GM12878 (cell line): ENCODE measurements at regions not wholly inside any gene's neighbourhood (a gene's known extent, or its start where the extent isn't known, plus 50 kb on each side); places are given as distances from the start of the nearest gene placed in this dataset.

Experiments used
- ATAC-seq: fragments of 200-7000 bp; cut with Tn5 transposase; 3 replicates; pipeline ENCODE4 v1.9.1; 2020; ENCODE audit warnings: mild to moderate bottlenecking, moderate library complexity
- BruUV-seq: library from RNA; stranded (reverse); fragments of 400-500 nt; replicated peaks from 2 replicates; lab custom pipeline; 2021; lab: Mats Ljungman, UMichigan
- CTCF ChIA-PET: fragments of 300-600 bp; sonication (Branson Sonifier 250); formaldehyde crosslinking; extraction: SDS; loops from one replicate; lab custom pipeline; 2021; ENCODE audit warnings: inconsistent platforms; lab: Yijun Ruan, JAX
- POLR2A ChIA-PET: fragments of 350-600 bp; formaldehyde crosslinking; extraction: SDS; loops from one replicate; lab custom pipeline; 2021; ENCODE audit warnings: inconsistent platforms; lab: Charles Lee
- RAD21 ChIA-PET: fragments of 300-600 bp; sonication (Branson Sonifier 250); formaldehyde crosslinking; loops from one replicate; lab custom pipeline; 2023; ENCODE audit warnings: antibody characterized with exemption; ENCODE audit not compliant: unreplicated experiment; lab: Charles Lee
- SMC1A ChIA-PET: fragments of 300-600 bp; sonication (Branson Sonifier 250); formaldehyde crosslinking; loops from one replicate; lab custom pipeline; 2023; ENCODE audit not compliant: unreplicated experiment, uncharacterized antibody; lab: Charles Lee
- DNase-seq: peaks from one replicate; pipeline ENCODE4 v3.0.0-alpha.2; 2011; ENCODE audit warnings: low read depth, low spot score
- FAIRE-seq: peaks from 3 replicates; lab custom pipeline; 2011; peaks lifted over from hg19 to GRCh38; lab: Jason Lieb, UNC
- H2AFZ ChIP-seq: 2 replicates; pipeline ENCODE4 v1.6.0; 2011; ENCODE audit warnings: low read depth, low read length, control low read depth; ENCODE audit not compliant: control insufficient read depth
- H3K27ac ChIP-seq: 2 replicates; pipeline ENCODE4 v1.5.1; 2011; ENCODE audit warnings: control low read depth; ENCODE audit not compliant: control insufficient read depth, insufficient read depth
- H3K27me3 ChIP-seq, 2 experiments: replicated peaks in 1 of 2; 2 replicates each; pipeline versions ENCODE4 v1.6.0 to v1.6.1; 2011; ENCODE audit warnings: low read length in 1 of 2; ENCODE audit not compliant: control insufficient read depth in 2 of 2, insufficient read depth in 2 of 2
- H3K36me3 ChIP-seq, 2 experiments: 2 replicates each; pipeline ENCODE4 v1.5.1; 2011; ENCODE audit warnings: low read length in 1 of 2; ENCODE audit not compliant: control insufficient read depth in 2 of 2, insufficient read depth in 2 of 2
- H3K4me1 ChIP-seq: 2 replicates; pipeline ENCODE4 v1.6.1; 2011; ENCODE audit warnings: mild to moderate bottlenecking, low read length, moderate library complexity, mixed read lengths; ENCODE audit not compliant: control insufficient read depth, insufficient read depth
- H3K4me2 ChIP-seq: 2 replicates; pipeline ENCODE4 v1.6.0; 2011; ENCODE audit warnings: control low read depth; ENCODE audit not compliant: control insufficient read depth, insufficient read depth
- H3K4me3 ChIP-seq: fragments of 200-600 bp; sonication (generic); 2 replicates; pipeline ENCODE4 v1.5.1; 2016
- H3K79me2 ChIP-seq: 2 replicates; pipeline ENCODE4 v1.6.0; 2011; ENCODE audit warnings: low read length; ENCODE audit not compliant: control insufficient read depth, insufficient read depth
- H3K9ac ChIP-seq: 2 replicates; pipeline ENCODE4 v1.8.0; 2011; ENCODE audit warnings: low read length, control low read depth, mixed read lengths; ENCODE audit not compliant: control insufficient read depth, insufficient read depth
- H3K9me3 ChIP-seq: replicated peaks from 3 replicates; pipeline ENCODE4 v1.5.1; 2011; ENCODE audit warnings: mild to moderate bottlenecking, low read length; ENCODE audit not compliant: control insufficient read depth, insufficient read depth
- H4K20me1 ChIP-seq: 2 replicates; pipeline ENCODE4 v1.6.0; 2011; ENCODE audit not compliant: control insufficient read depth, insufficient read depth
- CEBPB ChIP-seq, 2 experiments: fragments of 150-350 bp in 1 of 2; IDR thresholded peaks; 2 replicates each; pipeline ENCODE4 v1.6.1; 2012 to 2014; ENCODE audit warnings: low read depth in 2 of 2, low read length in 2 of 2, borderline replicate concordance in 1 of 2, inconsistent platforms in 1 of 2
- CREM ChIP-seq: IDR thresholded peaks from 2 replicates; pipeline ENCODE4 v1.6.1; 2014; ENCODE audit warnings: antibody characterized with exemption, low read depth
- HDGF ChIP-seq: fragments of 450-650 bp; IDR thresholded peaks from 2 replicates; pipeline ENCODE4 v1.6.1; 2016; ENCODE audit warnings: antibody characterized with exemption
- MAX ChIP-seq: IDR thresholded peaks from 2 replicates; pipeline ENCODE4 v1.6.1; 2012; ENCODE audit warnings: low read depth, low read length, improper control_type of control experiment
- MEF2B ChIP-seq: fragments of 450-650 bp; IDR thresholded peaks from 2 replicates; pipeline ENCODE4 v1.6.1; 2018; ENCODE audit warnings: mild to moderate bottlenecking, moderate library complexity; ENCODE audit not compliant: partially characterized antibody, poor library complexity, severe bottlenecking
- NFIC ChIP-seq: IDR thresholded peaks from 2 replicates; pipeline ENCODE4 v1.6.1; 2012; ENCODE audit warnings: low read depth, mild to moderate bottlenecking, inconsistent platforms, low read length, moderate library complexity
- NR2C1 ChIP-seq: fragments of 450-650 bp; IDR thresholded peaks from 2 replicates; pipeline ENCODE4 v1.6.1; 2017; ENCODE audit warnings: antibody characterized with exemption, mild to moderate bottlenecking, moderate library complexity
- RFX5 ChIP-seq: IDR thresholded peaks from 2 replicates; pipeline ENCODE4 v1.6.1; 2011; ENCODE audit warnings: low read depth, low read length, improper control_type of control experiment
- SUZ12 ChIP-seq: fragments of 200-600 bp; sonication (generic); IDR thresholded peaks from one replicate; pipeline ENCODE4 v1.6.1; 2018; ENCODE audit warnings: antibody characterized with exemption, mild to moderate bottlenecking; ENCODE audit not compliant: unreplicated experiment
- TAF1 ChIP-seq: IDR thresholded peaks from 2 replicates; pipeline ENCODE4 v1.6.1; 2011; ENCODE audit warnings: mild to moderate bottlenecking, low read depth, low read length, borderline replicate concordance
- WGBS: methylation state at CpG from one replicate; pipeline ENCODE4 v1.1.6; 2016; ENCODE audit warnings: low lambda C conversion rate; ENCODE audit not compliant: insufficient replicate concordance, insufficient coverage; ENCODE audit errors: missing lambda C conversion rate; 5-methylcytosine and 5-hydroxymethylcytosine counted together
- in situ Hi-C: fragments of 300-500 bp; cut with MboI; formaldehyde crosslinking; loops from 9 replicates; pipeline ENCODE4 v1.14.3; 2018; ENCODE audit warnings: mixed read lengths
- intact Hi-C: fragments of 100-400 bp; cut with micrococcal nuclease; formaldehyde crosslinking; loops from one replicate; pipeline ENCODE4 v1.14.2; 2022; ENCODE audit not compliant: unreplicated experiment
- TF ChIP-seq, protein P1 (sequence below): IDR thresholded peaks from 2 replicates; pipeline ENCODE4 v1.6.1; 2011; ENCODE audit warnings: mild to moderate bottlenecking, low read depth, low read length, moderate library complexity; ENCODE audit not compliant: insufficient replicate concordance
- TF ChIP-seq, protein P2 (sequence below): fragments of 450-650 bp; IDR thresholded peaks from 2 replicates; pipeline ENCODE4 v1.6.1; 2017; ENCODE audit warnings: mild to moderate bottlenecking, moderate library complexity

- H3K27me3 ChIP-seq: no peaks in the 10 kb centered on the region; a peak in 1 of 4 replicates
- 0% methylated on average over 3 of the region's 3 CpGs for WGBS
- RAD21 ChIA-PET: no interaction called here
- DNase-seq (no peak), ATAC-seq (no peak), FAIRE-seq (no peak)
- intact Hi-C loops: no loop called here
- no peaks in the 10 kb centered on the region for H3K4me1 ChIP-seq
- H3K4me2 ChIP-seq: no peak overlapping the region
- BruUV-seq: no TSS peak
- POLR2A ChIA-PET: no interaction called here
- TF ChIP-seq, protein P1, sequence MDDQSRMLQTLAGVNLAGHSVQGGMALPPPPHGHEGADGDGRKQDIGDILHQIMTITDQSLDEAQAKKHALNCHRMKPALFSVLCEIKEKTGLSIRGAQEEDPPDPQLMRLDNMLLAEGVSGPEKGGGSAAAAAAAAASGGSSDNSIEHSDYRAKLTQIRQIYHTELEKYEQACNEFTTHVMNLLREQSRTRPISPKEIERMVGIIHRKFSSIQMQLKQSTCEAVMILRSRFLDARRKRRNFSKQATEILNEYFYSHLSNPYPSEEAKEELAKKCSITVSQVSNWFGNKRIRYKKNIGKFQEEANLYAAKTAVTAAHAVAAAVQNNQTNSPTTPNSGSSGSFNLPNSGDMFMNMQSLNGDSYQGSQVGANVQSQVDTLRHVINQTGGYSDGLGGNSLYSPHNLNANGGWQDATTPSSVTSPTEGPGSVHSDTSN: no peak
- peak; percentile 15; the same call in 1 of the 2 replicates for TF ChIP-seq NR2C1
- TF ChIP-seq TAF1: no peak
- no peaks in the 10 kb centered on the region for H3K9me3 ChIP-seq
- SMC1A ChIA-PET: no interaction called here
- in situ Hi-C loops: loop anchor here (10.0 kb wide), 1 partner anchor 1414 kb away; no protein-coding TSS in a partner anchor
- H2AFZ ChIP-seq: no peak overlapping the region
- CTCF ChIA-PET: interaction anchor here (0.7 to 1.0 kb wide), 3 partner anchors 8 to 15 kb away, joined by 3 to 5 read pairs (median 3); no protein-coding TSS in a partner anchor
- no peak overlapping the region for H3K9ac ChIP-seq
- no peak overlapping the region for H3K4me3 ChIP-seq
- no peak overlapping the region for H3K27ac ChIP-seq
- H3K79me2 ChIP-seq: no peaks in the 10 kb centered on the region
- H4K20me1 ChIP-seq: no peaks in the 10 kb centered on the region
- H3K36me3 ChIP-seq: no peaks in the 10 kb centered on the region
Observed at GRCh38 chr20:39280875-39281274, 318.7 kb downstream of the DHX35 start.

GRCh38 chr20:39278230-39278788 lies 316.2 kb downstream of the DHX35 start:
- no peaks in the 10 kb centered on the region for H3K36me3 ChIP-seq
- no peak overlapping the region for H3K4me3 ChIP-seq
- H3K27ac ChIP-seq: no peak overlapping the region
- no TSS peak for BruUV-seq
- RAD21 ChIA-PET: no interaction called here
- H4K20me1 ChIP-seq: no peaks in the 10 kb centered on the region
- intact Hi-C loops: no loop called here
- H3K4me2 ChIP-seq: no peak overlapping the region
- no peak overlapping the region for H2AFZ ChIP-seq
- FAIRE-seq: no peak
- SMC1A ChIA-PET: interaction anchor here (1.0 kb wide), 1 partner anchor 127 kb away, joined by 3 read pairs; no protein-coding TSS in a partner anchor
- no peaks in the 10 kb centered on the region for H3K9me3 ChIP-seq
- CTCF ChIA-PET: interaction anchor here (0.5 to 1.1 kb wide), 3 partner anchors 10 to 546 kb away, joined by 3 to 4 read pairs (median 3); no protein-coding TSS in a partner anchor
- no peaks in the 10 kb centered on the region; a peak in 1 of 4 replicates for H3K27me3 ChIP-seq
- no peaks in the 10 kb centered on the region for H3K4me1 ChIP-seq
- WGBS: 35% methylated on average over 5 of the region's 5 CpGs
- no peaks in the 10 kb centered on the region for H3K79me2 ChIP-seq
- in situ Hi-C loops: no loop called here
- no peak for ATAC-seq
- DNase-seq: no peak
- POLR2A ChIA-PET: no interaction called here
- H3K9ac ChIP-seq: no peak overlapping the region
- TF ChIP-seq CEBPB (IDR thresholded peaks at IDR 0.05; ENCODE audit: borderline replicate concordance in 1 of 2, low read depth in 2 of 2, low read length in 2 of 2) (no peak), MAX (no peak), SUZ12 (no peak), HDGF (no peak), NFIC (no peak), RFX5 (no peak), MEF2B (no peak), CREM (no peak)
- TF ChIP-seq, protein P2, sequence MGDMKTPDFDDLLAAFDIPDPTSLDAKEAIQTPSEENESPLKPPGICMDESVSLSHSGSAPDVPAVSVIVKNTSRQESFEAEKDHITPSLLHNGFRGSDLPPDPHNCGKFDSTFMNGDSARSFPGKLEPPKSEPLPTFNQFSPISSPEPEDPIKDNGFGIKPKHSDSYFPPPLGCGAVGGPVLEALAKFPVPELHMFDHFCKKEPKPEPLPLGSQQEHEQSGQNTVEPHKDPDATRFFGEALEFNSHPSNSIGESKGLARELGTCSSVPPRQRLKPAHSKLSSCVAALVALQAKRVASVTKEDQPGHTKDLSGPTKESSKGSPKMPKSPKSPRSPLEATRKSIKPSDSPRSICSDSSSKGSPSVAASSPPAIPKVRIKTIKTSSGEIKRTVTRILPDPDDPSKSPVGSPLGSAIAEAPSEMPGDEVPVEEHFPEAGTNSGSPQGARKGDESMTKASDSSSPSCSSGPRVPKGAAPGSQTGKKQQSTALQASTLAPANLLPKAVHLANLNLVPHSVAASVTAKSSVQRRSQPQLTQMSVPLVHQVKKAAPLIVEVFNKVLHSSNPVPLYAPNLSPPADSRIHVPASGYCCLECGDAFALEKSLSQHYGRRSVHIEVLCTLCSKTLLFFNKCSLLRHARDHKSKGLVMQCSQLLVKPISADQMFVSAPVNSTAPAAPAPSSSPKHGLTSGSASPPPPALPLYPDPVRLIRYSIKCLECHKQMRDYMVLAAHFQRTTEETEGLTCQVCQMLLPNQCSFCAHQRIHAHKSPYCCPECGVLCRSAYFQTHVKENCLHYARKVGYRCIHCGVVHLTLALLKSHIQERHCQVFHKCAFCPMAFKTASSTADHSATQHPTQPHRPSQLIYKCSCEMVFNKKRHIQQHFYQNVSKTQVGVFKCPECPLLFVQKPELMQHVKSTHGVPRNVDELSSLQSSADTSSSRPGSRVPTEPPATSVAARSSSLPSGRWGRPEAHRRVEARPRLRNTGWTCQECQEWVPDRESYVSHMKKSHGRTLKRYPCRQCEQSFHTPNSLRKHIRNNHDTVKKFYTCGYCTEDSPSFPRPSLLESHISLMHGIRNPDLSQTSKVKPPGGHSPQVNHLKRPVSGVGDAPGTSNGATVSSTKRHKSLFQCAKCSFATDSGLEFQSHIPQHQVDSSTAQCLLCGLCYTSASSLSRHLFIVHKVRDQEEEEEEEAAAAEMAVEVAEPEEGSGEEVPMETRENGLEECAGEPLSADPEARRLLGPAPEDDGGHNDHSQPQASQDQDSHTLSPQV: no peak
